ENCODE measurements at regions not wholly inside any gene's neighbourhood (a gene's known extent, or its start where the extent isn't known, plus 50 kb on each side); places are given as distances from the start of the nearest gene placed in this dataset.

GRCh38 chr9:129379181-129379836 is 201.2 kb upstream of the IER5L start:
- no peak for DNase-seq

- no peak for DNase-seq
These were observed 200.0 kb upstream of the IER5L start for GRCh38 chr9:129377931-129378661.

- no peak for DNase-seq
These were observed 199.1 kb upstream of the IER5L start for GRCh38 chr9:129377181-129377580.

GRCh38 chr9:129375845-129376244 is 197.8 kb upstream of the IER5L start:
- no peak for DNase-seq

GRCh38 chr9:129374651-129375050 is 196.6 kb upstream of the IER5L start:
- no peak for DNase-seq

GRCh38 chr9:129374231-129374630 is 196.2 kb upstream of the IER5L start:
- DNase-seq, result no peak

GRCh38 chr9:129373361-129373760 is 195.3 kb upstream of the IER5L start:
- DNase-seq, result no peak

GRCh38 chr9:129370770-129371169 is 192.7 kb upstream of the IER5L start:
- DNase-seq, result no peak

GRCh38 chr9:129368444-129368978 is 190.4 kb upstream of the IER5L start:
- DNase-seq, result no peak

- DNase-seq, result no peak
These were observed 189.2 kb upstream of the IER5L start for GRCh38 chr9:129367287-129367686.

GRCh38 chr9:129365196-129365595 is 187.1 kb upstream of the IER5L start:
- DNase-seq, result no peak

GRCh38 chr9:129363216-129363873 is 185.3 kb upstream of the IER5L start:
- DNase-seq, result no peak

GRCh38 chr9:129362287-129363000 is 184.4 kb upstream of the IER5L start:
- no peak for DNase-seq

GRCh38 chr9:129361196-129361595 is 183.1 kb upstream of the IER5L start:
- no peak for DNase-seq

- DNase-seq, result no peak
These were observed 182.0 kb upstream of the IER5L start for GRCh38 chr9:129359916-129360536.

GRCh38 chr9:129359162-129359811 is 181.2 kb upstream of the IER5L start:
- no peak for DNase-seq

- DNase-seq, result no peak
These were observed 180.6 kb upstream of the IER5L start for GRCh38 chr9:129358621-129359154.

GRCh38 chr9:129357773-129358245 is 179.7 kb upstream of the IER5L start:
- no peak for DNase-seq

- DNase-seq, result no peak
These were observed 179.1 kb upstream of the IER5L start for GRCh38 chr9:129356871-129357772.

- DNase-seq, result no peak
These were observed 177.6 kb upstream of the IER5L start for GRCh38 chr9:129355631-129356030.

Data from hindlimb muscle (tissue), 1 donor.